ENCODE measurements at regions not wholly inside any gene's neighbourhood (a gene's known extent, or its start where the extent isn't known, plus 50 kb on each side); places are given as distances from the start of the nearest gene placed in this dataset.
A peak's percentile ranks its signal among the peaks of the same experiment; 100 is the strongest.

DNA sequence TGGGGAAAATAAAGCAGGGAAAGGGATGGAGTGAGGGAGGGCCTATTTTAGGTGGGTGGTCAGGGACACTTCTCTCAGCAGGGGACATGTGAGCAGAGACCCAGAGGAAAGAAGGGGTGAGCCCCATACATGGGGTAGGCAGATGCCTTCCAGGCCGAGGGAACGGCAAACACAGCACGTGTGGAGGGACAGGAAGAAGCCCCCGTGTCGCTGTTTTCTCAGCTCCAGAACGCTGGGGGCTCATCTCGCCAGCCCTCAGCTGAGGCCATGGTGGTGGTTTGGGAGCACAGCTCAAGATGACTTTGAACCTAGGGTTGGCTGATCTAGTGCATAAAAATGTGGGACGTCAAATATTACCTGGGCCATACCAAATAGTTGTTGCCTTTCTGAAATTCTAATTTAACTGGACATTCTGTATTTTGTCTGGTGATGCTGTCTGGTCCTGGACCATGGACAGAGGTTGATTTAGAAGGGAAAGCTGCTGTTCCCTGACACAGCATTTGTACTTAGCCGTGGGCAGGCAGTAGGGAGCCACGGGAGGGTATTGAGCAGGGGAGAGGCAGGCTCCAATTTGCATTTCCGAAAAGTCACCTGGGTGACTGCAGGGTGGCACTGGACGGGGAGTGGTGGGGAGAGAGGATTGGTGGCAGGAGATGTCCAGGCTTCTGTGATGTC is 53.1 kb upstream of the RUNX3 start:
- no peak for DNase-seq

DNA sequence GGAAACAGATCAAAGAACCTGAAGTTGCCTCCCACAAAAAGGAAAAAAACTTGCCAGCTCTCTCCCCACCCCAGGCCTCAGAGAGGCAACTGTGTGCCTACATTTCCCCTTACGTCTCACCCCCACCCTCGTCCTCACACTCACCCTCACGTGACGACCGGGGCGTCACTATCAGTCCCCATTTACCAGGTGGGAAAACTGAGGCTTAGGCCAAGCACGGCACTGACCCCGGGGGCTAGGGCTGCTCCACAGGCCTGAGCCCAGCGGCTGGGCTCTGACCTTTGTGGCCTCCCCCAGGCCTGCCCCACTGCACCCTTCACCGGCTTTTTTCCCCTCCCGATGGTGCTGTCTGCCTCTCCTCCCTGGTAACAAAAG is 51.5 kb upstream of the RUNX3 start:
- peak; percentile 69 for DNase-seq

GRCh38 chr1:24980836-24981630 is 51.0 kb upstream of the RUNX3 start:
- no peak for DNase-seq
